GM19025 (cell line): ENCODE measurements at regions not wholly inside any gene's neighbourhood (a gene's known extent, or its start where the extent isn't known, plus 50 kb on each side); places are given as distances from the start of the nearest gene placed in this dataset.

Source experiments
- ATAC-seq: cut with Tn5 transposase; IDR thresholded peaks from one replicate; pipeline ENCODE4 v1.9.1; 2021; ENCODE audit warnings: mild to moderate bottlenecking, low read depth, moderate library complexity; ENCODE audit not compliant: unreplicated experiment

DNA sequence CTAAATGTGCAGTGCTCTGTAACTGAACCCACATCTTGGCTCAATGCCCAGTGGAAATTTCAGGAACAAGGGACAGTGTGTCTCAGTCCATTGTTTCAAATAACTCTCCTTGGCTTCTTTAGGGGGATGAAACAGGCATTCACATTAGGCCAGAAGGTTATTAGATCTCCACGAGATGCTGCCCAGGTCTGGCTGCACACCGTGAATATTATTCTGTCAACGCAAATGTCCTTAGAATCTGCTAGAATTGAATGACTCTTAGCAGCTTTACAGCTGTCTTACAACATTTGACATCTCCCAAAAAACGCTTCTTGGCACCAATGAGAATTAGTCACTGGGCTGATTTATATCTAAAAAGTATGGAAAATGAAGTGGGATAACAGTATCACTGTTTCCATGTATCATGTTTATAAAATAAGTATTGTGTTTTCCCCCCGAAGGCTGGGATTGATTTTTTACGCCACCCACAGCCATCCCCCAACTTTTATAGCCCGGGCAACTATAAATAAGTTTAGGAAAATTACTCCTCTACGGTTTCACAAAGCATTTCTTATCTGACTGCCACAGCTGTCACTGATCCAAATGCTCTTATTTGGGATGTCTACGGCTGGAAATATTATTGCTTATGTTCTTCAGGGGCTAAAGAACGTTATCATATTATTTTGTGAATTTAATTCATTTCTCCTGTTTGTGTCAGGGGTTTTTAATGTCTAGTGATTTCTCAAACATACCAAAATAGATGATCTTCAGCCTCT lies 559.7 kb upstream of the FAT1 start:
- ATAC-seq, result no peak

DNA sequence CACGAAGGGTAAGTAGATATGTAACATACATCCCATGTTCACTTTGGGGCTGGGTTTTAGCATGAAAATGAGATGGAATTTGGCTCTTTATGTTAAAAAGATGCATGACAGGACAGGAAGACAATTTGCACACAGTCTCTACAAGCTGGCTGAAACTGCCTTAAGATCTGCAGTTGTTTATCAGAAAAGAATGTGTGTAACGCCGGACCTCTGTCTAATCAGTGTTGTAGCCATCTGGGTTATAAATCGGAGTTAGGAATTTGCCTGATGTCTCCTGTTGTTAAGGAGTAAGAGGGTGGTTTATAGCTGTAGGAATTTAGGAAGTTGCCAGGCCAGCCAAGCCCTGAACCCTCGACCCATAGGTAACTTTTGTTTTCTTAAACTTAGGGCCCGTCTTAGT lies 562.9 kb upstream of the FAT1 start:
- no peak for ATAC-seq

GRCh38 chr4:187289371-187289770 lies 565.7 kb upstream of the FAT1 start:
- ATAC-seq, result no peak

DNA sequence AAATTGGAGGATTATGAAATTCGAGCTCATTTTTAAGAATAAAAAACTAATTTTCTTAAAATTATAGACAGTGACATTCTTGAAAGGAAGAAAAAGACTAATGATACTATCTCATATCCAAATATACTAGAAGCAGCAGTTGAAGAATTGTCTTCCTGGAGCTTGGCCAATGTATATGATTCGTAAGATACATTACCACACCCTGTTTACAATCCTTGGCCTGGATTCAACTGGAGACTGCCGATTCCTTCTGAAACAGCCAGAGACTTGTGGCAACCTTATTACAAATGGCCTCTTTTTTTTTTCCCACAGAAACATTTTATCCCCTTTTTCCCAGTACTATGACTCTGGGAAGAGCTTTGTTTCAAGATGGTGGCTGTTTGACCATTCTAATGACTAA lies 571.2 kb upstream of the FAT1 start:
- no peak for ATAC-seq

GRCh38 chr4:187301923-187302322 lies 578.3 kb upstream of the FAT1 start:
- ATAC-seq, result no peak

- no peak for ATAC-seq
These were observed 578.9 kb upstream of the FAT1 start for GRCh38 chr4:187302457-187303150.

- ATAC-seq, result no peak
These were observed 580.5 kb upstream of the FAT1 start for GRCh38 chr4:187304133-187304532.

GRCh38 chr4:187307131-187307530 lies 583.5 kb upstream of the FAT1 start:
- no peak for ATAC-seq

DNA sequence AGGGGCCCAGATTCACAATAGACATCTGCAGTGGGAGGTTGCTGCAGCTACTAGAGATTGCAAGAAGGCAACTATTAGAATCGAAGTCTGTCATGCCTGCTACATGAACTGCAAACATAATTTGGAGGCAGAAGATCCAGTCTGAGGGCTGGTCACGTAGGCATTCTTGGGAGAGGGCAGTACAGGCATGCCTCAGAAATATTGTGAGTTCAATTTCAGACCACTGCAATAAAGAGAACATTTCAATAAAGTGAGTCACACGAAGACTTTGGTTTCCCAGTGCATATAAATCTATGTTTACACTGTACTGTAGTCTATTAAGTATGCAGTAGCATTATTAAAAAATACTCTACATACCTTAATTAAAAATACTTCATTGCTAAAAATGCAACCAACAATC lies 585.8 kb upstream of the FAT1 start:
- ATAC-seq, result no peak

- ATAC-seq, result no peak
These were observed 588.6 kb upstream of the FAT1 start for GRCh38 chr4:187312299-187312698.

DNA sequence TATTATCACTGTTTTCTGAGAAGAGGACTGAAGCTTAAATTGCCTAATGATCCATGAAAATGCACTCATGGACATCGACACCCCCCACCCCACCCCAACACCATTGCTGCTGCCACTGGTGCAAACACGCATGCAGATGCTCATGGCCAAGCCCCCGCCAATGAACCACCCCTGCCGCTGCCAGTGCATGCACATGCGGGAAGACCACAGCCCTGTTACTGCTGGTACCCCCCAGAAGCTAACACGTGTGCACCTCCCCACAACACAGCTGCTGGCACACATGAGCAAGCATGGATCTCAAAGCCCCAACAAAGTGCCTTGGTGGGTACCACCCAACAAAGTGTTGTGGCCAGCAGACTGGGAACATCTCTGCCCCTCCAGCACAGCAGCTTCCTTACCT lies 594.1 kb upstream of the FAT1 start:
- no peak for ATAC-seq

GRCh38 chr4:187321711-187322110 lies 598.1 kb upstream of the FAT1 start:
- ATAC-seq, result no peak

GRCh38 chr4:187332141-187332540 lies 608.5 kb upstream of the FAT1 start:
- no peak for ATAC-seq

- ATAC-seq, result no peak
These were observed 609.5 kb upstream of the FAT1 start for GRCh38 chr4:187333151-187333550.

GRCh38 chr4:187335339-187335738 lies 611.7 kb upstream of the FAT1 start:
- ATAC-seq, result no peak

- no peak for ATAC-seq
These were observed 631.1 kb upstream of the FAT1 start for GRCh38 chr4:187354740-187355139.

GRCh38 chr4:187357045-187357643 lies 633.5 kb upstream of the FAT1 start:
- ATAC-seq, result no peak

- no peak for ATAC-seq
These were observed 634.2 kb upstream of the FAT1 start for GRCh38 chr4:187357821-187358220.

DNA sequence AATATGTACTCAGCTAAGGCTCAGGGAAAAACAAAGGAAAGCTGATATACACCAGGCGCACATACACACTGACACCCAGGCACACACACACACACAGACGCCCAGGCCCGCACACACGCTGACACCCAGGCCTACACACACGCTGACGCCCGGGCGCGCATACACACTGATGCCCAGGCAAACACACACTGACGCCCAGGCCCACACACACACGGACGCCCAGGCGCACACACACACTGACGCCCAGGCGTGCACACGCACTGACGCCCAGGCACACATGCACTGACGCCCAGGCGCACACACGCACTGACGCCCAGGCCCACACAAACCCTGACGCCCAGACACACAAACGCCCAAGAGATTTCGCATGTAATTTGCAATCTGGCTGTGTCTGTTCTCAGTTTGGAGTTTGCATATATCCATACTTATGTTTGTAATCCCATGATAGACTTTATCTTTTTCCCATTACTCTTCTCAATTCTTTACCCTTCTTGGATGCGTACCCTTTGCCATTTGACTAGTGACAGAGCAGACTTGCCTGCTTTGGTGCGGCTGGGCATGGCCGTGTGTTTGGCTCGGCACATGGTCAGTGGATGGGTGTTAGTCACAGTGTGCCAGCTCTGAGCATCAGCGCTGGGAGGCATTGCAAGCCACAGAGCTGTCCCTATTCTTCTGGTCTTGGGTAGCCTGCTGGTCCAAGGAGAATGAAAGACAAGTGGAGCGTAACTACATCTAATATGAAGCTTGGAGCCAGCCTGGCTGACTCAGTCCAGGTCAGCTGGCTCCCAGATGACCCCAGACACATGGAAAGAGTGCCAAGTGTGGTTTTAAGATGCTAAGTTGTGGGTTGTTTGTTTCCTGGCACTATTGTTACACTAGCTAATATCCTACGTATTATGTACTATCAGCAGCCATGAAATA lies 632.4 kb upstream of the ZFP42 start:
- ATAC-seq, result no peak

DNA sequence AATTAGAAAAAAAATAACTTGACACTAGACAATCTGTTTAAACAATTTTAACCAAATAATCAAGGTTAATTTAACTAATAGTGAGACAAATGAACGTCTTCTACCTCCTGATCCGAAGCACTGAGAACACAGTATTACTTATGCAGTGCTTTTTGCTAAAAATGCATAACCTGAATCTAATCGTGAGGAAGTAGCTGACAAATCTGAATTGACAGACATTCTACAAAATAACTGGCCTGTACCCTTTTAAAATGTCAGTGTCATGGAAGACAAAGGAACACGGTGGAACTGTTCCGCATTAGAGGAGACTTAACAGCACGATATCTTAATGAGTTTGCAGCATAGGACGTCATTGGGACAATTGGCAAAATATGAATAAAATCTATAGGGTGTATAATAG lies 631.2 kb upstream of the ZFP42 start:
- ATAC-seq, result no peak

GRCh38 chr4:187364851-187365250 lies 630.7 kb upstream of the ZFP42 start:
- ATAC-seq, result no peak
